ENCODE measurements at regions not wholly inside any gene's neighbourhood (a gene's known extent, or its start where the extent isn't known, plus 50 kb on each side); places are given as distances from the start of the nearest gene placed in this dataset.
"Not testable (repeated sequence)": the region's sequence is repeated elsewhere in the genome, so short reads cannot be mapped to it uniquely, and the experiment has no call there.

GRCh38 chr10:10734356-10735064 lies 283.2 kb upstream of the CELF2 start:
- Histone ChIP-seq H3K36me3 (no peaks in the 10 kb centered on the region), H3K27ac (no peak overlapping the region), H3K4me1 (replicated peaks) (no peaks in the 10 kb centered on the region), H3K9me3 (replicated peaks) (no peaks in the 10 kb centered on the region), H3K27me3 (replicated peaks) (no peaks in the 10 kb centered on the region; the same call in 1 of the 2 replicates), H3K4me3 (no peak overlapping the region)
- DNase-seq (ENCODE audit: low read depth in 1 of 2, low spot score in 2 of 2), result no peak

GRCh38 chr10:10745291-10745690 lies 272.4 kb upstream of the CELF2 start:
- DNase-seq (ENCODE audit: low read depth in 1 of 2, low spot score in 2 of 2), result no peak
- Histone ChIP-seq H3K9me3 (replicated peaks) (no peaks in the 10 kb centered on the region), H3K4me1 (replicated peaks) (no peaks in the 10 kb centered on the region), H3K4me3 (no peak overlapping the region), H3K27ac (no peak overlapping the region), H3K27me3 (replicated peaks) (no peaks in the 10 kb centered on the region), H3K36me3 (no peaks in the 10 kb centered on the region)

GRCh38 chr10:10755490-10755889 lies 262.2 kb upstream of the CELF2 start:
- Histone ChIP-seq H3K36me3 (no peaks in the 10 kb centered on the region), H3K27ac (no peak overlapping the region), H3K27me3 (replicated peaks) (no peaks in the 10 kb centered on the region), H3K9me3 (replicated peaks) (no peaks in the 10 kb centered on the region), H3K4me3 (no peak overlapping the region), H3K4me1 (replicated peaks) (no peaks in the 10 kb centered on the region)
- DNase-seq (ENCODE audit: low read depth in 1 of 2, low spot score in 2 of 2), result no peak

- H3K36me3 ChIP-seq, result no peaks in the 10 kb centered on the region
- no peaks in the 10 kb centered on the region for H3K27me3 ChIP-seq (replicated peaks)
- no peak overlapping the region for H3K4me3 ChIP-seq
- H3K4me1 ChIP-seq (replicated peaks), result no peaks in the 10 kb centered on the region
- no peaks in the 10 kb centered on the region for H3K9me3 ChIP-seq (replicated peaks)
- no peak overlapping the region for H3K27ac ChIP-seq
- DNase-seq (ENCODE audit: low read depth in 1 of 2, low spot score in 2 of 2), result no peak
Measured at GRCh38 chr10:10758306-10758705, 259.4 kb upstream of the CELF2 start.

GRCh38 chr10:10759806-10760205 lies 257.9 kb upstream of the CELF2 start:
- not testable (repeated sequence) for DNase-seq (ENCODE audit: low read depth in 1 of 2, low spot score in 2 of 2)

GRCh38 chr10:10765017-10765416 lies 252.7 kb upstream of the CELF2 start:
- H3K9me3 ChIP-seq (replicated peaks), result no peaks in the 10 kb centered on the region
- H3K36me3 ChIP-seq, result no peaks in the 10 kb centered on the region
- no peaks in the 10 kb centered on the region for H3K4me1 ChIP-seq (replicated peaks)
- no peak overlapping the region for H3K27ac ChIP-seq
- H3K4me3 ChIP-seq, result no peak overlapping the region
- no peak for DNase-seq (ENCODE audit: low read depth in 1 of 2, low spot score in 2 of 2)
- no peaks in the 10 kb centered on the region for H3K27me3 ChIP-seq (replicated peaks)

More at GRCh38 chr10:10759806-10760205, 257.9 kb upstream of the CELF2 start:
- H3K27ac ChIP-seq; H3K4me1 ChIP-seq (replicated peaks); H3K4me3 ChIP-seq; H3K27me3 ChIP-seq (replicated peaks); H3K36me3 ChIP-seq; H3K9me3 ChIP-seq (replicated peaks): not testable (repeated sequence)

- Histone ChIP-seq H3K4me1 (replicated peaks) (no peaks in the 10 kb centered on the region), H3K27ac (no peak overlapping the region), H3K4me3 (no peak overlapping the region), H3K9me3 (replicated peaks) (no peaks in the 10 kb centered on the region), H3K36me3 (peaks cover 2% of the 10 kb centered on the region; the same call in 1 of the 2 replicates), H3K27me3 (replicated peaks) (no peaks in the 10 kb centered on the region)
- DNase-seq (ENCODE audit: low read depth in 1 of 2, low spot score in 2 of 2), result no peak
Measured at GRCh38 chr10:10772411-10772810, 245.3 kb upstream of the CELF2 start.

GRCh38 chr10:10772874-10773508 lies 244.7 kb upstream of the CELF2 start:
- no peak for DNase-seq (ENCODE audit: low read depth in 1 of 2, low spot score in 2 of 2)
- H3K27me3 ChIP-seq (replicated peaks), result no peaks in the 10 kb centered on the region
- no peaks in the 10 kb centered on the region for H3K4me1 ChIP-seq (replicated peaks)
- peaks cover 5% of the 10 kb centered on the region for H3K36me3 ChIP-seq
- no peak overlapping the region for H3K4me3 ChIP-seq
- H3K9me3 ChIP-seq (replicated peaks), result no peaks in the 10 kb centered on the region
- no peak overlapping the region for H3K27ac ChIP-seq

GRCh38 chr10:10774416-10774815 lies 243.3 kb upstream of the CELF2 start:
- H3K4me1 ChIP-seq (replicated peaks), result no peaks in the 10 kb centered on the region
- H3K9me3 ChIP-seq (replicated peaks), result no peaks in the 10 kb centered on the region
- H3K4me3 ChIP-seq, result no peak overlapping the region
- no peak overlapping the region for H3K27ac ChIP-seq
- no peak for DNase-seq (ENCODE audit: low read depth in 1 of 2, low spot score in 2 of 2)
- H3K27me3 ChIP-seq (replicated peaks), result no peaks in the 10 kb centered on the region
- H3K36me3 ChIP-seq, result peaks cover 8% of the 10 kb centered on the region

- Histone ChIP-seq H3K36me3 (peaks cover 12% of the 10 kb centered on the region), H3K4me1 (replicated peaks) (peaks cover 10% of the 10 kb centered on the region), H3K4me3 (no peak overlapping the region), H3K27me3 (replicated peaks) (no peaks in the 10 kb centered on the region), H3K9me3 (replicated peaks) (no peaks in the 10 kb centered on the region), H3K27ac (no peak overlapping the region)
- no peak for DNase-seq (ENCODE audit: low read depth in 1 of 2, low spot score in 2 of 2)
Measured at GRCh38 chr10:10776363-10776762, 241.3 kb upstream of the CELF2 start.

GRCh38 chr10:10777279-10777678 lies 240.4 kb upstream of the CELF2 start:
- H3K4me3 ChIP-seq, result no peak overlapping the region
- no peaks in the 10 kb centered on the region for H3K9me3 ChIP-seq (replicated peaks)
- H3K27ac ChIP-seq, result no peak overlapping the region
- H3K27me3 ChIP-seq (replicated peaks), result no peaks in the 10 kb centered on the region
- peaks cover 15% of the 10 kb centered on the region for H3K4me1 ChIP-seq (replicated peaks)
- peaks cover 17% of the 10 kb centered on the region for H3K36me3 ChIP-seq
- DNase-seq (ENCODE audit: low read depth in 1 of 2, low spot score in 2 of 2), result no peak

- Histone ChIP-seq H3K36me3 (peaks cover 20% of the 10 kb centered on the region), H3K27ac (no peak overlapping the region), H3K4me1 (replicated peaks) (peaks cover 19% of the 10 kb centered on the region), H3K4me3 (no peak overlapping the region), H3K27me3 (replicated peaks) (no peaks in the 10 kb centered on the region), H3K9me3 (replicated peaks) (no peaks in the 10 kb centered on the region)
- no peak for DNase-seq (ENCODE audit: low read depth in 1 of 2, low spot score in 2 of 2)
Measured at GRCh38 chr10:10777723-10778122, 239.9 kb upstream of the CELF2 start.

- H3K36me3 ChIP-seq, result peaks cover 30% of the 10 kb centered on the region
- no peaks in the 10 kb centered on the region for H3K9me3 ChIP-seq (replicated peaks)
- peaks cover 28% of the 10 kb centered on the region for H3K4me1 ChIP-seq (replicated peaks)
- DNase-seq (ENCODE audit: low read depth in 1 of 2, low spot score in 2 of 2), result no peak
- no peaks in the 10 kb centered on the region for H3K27me3 ChIP-seq (replicated peaks)
- H3K27ac ChIP-seq, result no peak overlapping the region
- H3K4me3 ChIP-seq, result no peak overlapping the region
Measured at GRCh38 chr10:10778959-10779358, 238.7 kb upstream of the CELF2 start.

- no peak for DNase-seq (ENCODE audit: low read depth in 1 of 2, low spot score in 2 of 2)
- Histone ChIP-seq H3K27me3 (replicated peaks) (no peaks in the 10 kb centered on the region), H3K4me1 (replicated peaks) (peaks cover 28% of the 10 kb centered on the region), H3K9me3 (replicated peaks) (no peaks in the 10 kb centered on the region), H3K36me3 (peaks cover 36% of the 10 kb centered on the region), H3K4me3 (no peak overlapping the region), H3K27ac (no peak overlapping the region)
Measured at GRCh38 chr10:10779511-10779910, 238.2 kb upstream of the CELF2 start.
